Frontal cortex (tissue), 3 donors: ENCODE measurements at regions not wholly inside any gene's neighbourhood (a gene's known extent, or its start where the extent isn't known, plus 50 kb on each side); places are given as distances from the start of the nearest gene placed in this dataset.

Experiments
- DNase-seq, 2 donors: peaks; one replicate each; pipeline ENCODE4 v3.0.0; 2012; ENCODE audit warnings: low spot score in 2 of 2
- FAIRE-seq: peaks from 2 replicates; lab custom pipeline; 2012; peaks lifted over from hg19 to GRCh38; lab: Jason Lieb, UNC
- donor health status: control.
- donor health status: control.
- donor health status: control.

DNA sequence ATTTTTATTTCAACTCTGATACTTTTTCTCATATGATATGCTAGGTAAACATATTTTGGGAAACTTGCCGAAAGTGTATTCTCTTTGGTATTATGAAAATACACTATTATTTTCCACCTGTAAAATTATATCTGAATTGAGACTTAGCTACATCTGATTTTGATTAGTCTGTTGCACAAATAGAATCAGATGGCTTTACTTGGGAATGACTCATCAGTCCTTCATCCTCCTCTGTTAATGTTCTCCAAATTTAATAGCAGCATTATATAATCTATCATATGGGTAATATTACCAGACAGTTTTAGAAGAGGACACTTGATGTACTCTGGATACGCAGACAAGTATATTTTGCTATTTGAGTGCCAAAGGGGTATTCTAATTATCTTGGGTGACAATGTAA, 245.3 kb downstream of the CTH start:
- no peak for DNase-seq
- no peak for FAIRE-seq

DNA sequence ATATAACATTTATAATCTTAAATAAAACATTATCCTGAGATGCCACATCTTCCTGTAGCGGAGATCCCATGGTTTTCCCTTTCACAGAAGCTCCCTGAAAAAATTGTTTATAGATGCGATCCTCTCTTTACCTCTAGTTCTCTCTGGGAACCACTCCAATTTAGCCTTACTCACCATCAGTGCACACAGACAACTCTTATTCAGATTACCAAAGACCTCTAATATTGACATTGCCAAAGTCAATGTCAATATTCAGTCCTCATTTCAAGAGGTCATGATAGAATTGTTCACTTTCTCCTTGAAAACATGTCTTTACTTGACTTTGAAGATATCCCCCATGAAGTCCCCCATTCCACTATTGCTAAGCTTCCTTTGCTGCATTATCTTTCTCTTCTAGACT, 248.8 kb downstream of the CTH start:
- FAIRE-seq (no peak), DNase-seq (no peak)

DNA sequence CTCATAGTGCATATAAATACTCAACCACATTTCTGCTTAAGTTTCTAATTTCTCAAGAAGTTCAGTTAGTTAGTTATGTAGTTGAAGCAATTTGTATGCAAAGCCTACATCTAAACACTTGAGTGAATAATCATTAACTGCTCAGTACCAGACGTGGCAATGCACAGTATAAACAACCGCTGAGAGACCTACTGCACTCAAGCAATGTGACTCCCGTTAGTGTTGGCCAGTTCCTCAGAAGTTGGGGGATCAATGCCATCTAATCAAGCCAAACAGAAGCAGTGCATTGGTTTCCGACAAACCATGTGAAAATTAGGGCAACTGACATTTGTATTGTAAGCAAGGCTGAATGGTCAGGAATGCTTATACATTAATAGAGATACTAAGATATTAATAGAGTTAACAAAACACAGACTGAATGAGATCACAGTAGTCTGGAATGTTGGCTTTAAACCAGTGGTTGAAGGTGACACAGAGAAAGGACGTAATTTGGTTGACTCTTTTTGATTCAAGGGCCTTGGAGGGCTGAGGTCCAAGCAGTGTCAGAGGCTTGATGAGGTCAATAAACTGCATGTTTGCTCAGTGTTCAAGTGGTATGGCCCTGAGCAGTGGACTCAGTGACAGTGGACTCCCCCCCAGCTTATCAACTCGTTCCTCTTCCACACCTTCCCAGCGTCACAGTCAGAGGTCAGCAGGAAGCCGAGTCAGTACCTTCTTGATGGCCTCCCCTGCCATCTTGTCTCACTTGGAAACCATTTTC, 255.5 kb downstream of the CTH start:
- DNase-seq (no peak), FAIRE-seq (no peak)

DNA sequence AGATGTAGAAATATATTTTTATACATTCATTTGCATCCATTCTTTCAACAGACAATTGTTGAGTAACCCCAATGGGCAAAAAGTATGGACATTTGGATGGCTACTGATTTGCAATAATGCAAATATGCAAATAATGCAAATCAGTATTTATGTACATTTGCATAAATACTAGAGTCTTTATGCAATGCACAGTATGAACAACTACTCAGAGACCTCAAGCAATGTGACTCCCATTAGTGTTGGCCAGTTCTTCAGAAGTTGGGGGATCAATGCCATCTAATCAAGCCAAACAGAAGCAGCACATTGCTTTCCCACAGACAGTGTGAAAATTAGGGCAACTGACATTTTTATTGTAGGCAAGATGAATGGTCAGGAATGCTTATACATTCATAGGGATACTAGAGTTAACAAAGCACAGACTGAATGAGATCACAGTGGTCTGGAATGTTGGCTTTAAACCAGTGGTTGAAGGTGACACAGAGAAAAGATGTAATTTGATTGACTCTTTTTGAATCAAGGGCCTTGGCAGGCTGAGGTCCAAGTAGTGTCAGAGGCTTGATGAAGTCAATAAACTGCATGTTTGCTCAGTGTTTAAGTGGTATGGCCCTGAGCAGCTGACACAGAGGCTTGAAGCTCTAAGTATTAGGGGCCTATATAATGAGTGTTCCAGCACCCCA, 256.6 kb downstream of the CTH start:
- no peak for DNase-seq
- no peak for FAIRE-seq

DNA sequence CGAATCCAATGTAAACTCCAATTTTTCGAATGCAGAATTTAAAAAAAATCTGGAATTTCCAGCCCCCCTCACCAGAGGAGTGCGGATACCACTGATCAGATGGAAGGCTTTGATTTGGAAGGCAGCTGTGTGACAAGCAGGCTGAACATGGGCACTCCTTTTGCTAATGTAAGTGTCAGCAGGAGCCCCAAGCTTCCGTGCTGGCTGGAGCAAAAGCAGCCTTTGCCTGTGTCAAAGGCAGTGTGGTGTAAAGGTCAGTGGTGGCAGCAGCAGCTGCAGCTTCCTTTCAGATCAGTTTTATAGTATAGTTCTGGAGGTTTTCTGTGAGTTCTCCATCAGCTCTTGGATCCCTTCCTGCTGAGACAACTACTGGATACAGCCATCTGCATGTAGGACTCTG, 259.9 kb downstream of the CTH start:
- DNase-seq: no peak
- FAIRE-seq: no peak

DNA sequence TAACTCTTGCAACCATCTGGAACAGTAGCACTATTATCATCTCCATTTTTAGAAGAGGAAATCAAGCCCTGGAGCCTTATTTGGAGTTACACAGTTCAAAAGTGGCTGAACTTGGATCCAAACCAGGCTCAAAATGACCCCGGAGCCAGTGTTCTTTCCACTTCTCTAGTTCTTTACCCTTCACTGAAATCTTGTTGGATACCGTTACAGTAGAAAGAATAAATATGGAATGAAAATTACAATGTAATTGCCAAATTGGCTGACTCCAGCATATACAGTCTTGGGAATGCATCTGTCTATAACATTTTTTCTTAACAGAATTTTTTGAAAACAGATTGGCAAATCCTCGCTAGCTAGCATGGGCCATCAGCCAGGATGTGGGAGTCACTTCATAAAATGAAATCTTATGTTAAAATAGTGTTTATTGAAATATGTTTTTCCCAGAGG, 261.4 kb downstream of the CTH start:
- FAIRE-seq: no peak
- DNase-seq: no peak

DNA sequence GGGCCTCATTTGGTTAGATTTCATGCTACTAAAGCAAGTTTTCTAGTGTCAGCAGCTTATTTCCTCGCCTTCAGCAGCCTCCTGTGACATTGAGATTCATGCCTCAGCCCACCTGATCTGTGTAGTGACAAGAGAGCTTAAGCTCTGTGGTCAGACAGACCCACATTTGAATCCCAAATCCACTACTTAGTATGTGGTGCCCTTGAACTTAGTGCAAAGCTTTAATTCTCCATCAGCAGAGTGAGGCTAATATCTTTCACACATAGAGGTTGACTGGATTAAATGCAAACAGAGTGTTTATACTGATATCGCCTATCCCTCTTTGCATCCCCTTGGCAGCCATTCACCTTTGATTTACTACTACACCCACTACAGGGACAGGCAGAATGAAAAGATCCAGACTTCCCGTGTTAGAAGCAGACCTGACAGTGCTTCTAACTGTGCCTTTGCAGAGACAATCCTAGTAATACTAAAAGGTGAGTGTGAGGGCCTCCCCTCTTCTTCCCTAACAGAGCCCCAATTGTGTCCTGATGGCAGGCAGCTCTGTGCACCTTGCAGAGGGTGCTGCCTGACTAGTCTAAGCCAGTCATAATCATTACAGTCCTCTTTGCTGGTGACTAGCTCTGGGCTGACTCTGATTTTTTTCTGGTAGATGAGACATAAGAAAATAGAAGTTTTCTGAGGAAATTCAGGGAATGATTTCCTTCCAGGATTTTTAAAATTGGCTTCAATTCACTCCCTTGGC, 264.0 kb downstream of the CTH start:
- FAIRE-seq: no peak
- DNase-seq: no peak

DNA sequence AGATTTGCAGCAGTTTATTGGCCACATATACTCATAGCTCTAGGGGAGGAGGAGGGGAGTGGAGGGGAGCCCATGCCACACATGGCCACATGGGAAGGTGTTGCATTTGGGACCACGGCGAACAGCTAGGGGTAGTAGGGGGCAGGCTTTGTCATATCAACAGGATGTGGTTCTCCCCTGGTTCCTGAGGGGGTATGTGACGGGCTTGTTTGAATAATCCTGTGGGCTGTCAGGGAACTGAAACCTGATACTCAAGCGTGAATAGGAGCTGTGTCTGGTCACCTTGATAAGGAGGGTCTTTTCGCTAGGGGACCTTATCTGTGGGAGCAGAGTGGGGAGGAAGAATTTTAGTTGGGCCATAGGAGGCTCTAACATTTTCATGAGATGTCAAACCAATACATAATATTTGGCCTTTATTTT, 264.7 kb downstream of the CTH start:
- DNase-seq: no peak
- no peak for FAIRE-seq

DNA sequence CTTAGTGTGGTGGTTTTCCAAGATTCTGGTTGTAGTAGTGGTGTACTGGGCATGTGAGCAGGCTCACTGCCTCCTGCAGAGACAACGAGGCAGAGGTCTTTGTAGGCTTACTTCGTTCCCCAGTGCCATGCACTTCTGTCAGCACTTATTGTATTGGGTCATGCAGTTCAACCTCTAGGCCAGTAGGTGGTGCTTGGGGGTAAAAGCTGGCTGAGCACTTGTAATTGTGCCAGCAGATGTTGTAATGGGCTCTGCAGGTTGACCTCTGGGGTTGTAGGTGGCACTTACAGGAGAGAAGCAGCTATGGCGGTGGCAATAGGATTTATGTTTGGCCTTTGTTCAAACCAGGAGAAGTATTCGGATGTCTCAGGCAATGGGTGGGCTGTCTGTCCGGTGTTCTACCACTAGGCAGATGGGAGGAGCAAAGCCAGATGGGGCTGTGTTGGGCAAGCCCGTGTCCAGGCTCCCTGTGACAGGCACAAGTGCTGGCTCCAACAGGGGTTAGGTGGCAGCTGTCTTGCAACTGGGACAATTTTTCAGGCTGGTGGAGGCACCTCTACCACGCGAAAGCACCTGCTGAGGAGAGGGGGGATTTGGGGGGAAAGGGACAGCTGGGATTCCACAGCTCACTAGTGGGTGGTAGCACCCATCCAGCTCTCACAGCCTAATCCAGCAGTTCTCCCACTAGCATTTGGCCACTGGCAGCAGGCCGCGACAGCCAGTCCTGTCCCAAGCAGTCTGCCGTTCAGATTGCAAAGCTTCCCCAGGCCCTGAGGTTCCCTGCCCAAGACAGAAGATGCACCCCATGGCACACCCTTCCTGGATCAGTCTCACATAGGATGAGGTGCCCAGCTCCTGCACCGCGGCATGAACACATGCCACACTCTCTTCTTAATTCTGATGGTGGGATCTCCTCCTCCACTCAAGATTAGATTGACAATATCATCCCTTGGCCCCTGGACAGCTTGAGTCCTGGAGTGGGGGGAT, 274.5 kb downstream of the CTH start:
- DNase-seq (peak; percentile 2 to 10), FAIRE-seq (no peak)

DNA sequence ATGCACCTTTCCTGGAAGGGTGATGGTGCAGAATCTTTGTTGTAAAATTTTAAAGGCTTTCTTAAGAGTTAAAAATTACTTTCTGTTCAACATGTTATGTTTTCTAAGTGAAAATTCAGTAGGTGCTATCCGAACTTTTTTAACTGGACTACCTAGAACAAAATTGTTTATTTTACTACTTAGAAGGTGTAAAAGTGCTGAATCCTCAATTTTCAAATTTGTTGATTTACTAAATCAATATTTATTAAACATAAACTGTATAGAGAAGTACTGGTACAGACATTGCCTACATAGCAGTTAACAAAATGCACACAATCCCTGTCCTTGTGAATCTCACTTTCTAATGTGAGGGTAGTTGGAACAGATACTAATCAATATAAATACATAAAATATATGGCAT, 277.5 kb downstream of the CTH start:
- FAIRE-seq (no peak), DNase-seq (no peak)

DNA sequence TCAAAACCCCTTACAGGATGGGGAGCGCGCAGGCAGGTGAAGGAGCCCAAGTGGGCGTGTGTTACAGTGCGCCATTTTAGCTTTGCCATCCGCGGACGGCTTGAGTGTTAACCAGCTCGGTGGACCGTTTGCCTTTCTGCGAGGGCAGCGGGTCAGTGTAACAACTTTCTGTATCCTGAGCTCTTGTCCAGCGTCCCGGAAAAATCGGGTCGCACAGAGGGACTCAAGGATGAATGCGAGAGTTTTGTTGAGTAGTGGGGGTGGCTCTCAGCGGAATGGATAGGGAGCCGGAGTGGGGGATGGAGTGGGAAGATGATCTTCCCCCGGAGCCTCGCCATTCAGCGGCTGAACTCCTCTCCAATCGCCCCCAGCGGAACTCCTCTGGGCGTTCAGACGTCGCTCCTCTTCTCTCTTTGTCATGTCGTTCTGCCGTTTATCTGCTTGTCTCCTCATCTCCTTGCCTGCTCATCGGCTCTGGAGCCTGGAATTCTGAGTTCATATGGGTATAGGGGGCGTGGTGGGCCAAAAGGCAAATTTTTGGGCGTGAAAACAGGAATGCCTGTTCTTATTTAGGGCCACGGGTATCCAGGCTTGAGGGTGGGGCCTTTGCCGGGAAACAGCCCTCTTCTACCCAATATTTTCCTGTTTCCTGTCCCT, 295.4 kb downstream of the CTH start:
- DNase-seq (no peak), FAIRE-seq (no peak)

DNA sequence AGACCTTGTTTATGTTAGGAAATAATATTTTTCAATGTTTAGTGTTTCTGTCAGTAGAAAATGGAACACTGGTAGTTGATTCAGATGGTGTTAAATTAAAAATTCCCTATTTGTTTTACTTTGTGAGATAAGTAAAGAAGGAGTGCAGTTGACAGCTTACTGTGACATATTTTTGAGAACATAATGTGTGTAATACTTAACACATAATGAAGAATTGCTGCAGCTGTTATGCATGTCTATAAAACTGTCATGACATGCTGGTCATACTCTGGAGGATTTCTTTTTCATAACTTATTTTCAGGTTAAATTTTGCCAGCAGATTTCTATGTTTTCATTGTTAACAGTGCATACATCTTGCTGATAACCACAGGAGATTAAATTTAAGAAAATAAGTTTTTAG, 296.1 kb downstream of the CTH start:
- no peak for DNase-seq
- no peak for FAIRE-seq

DNA sequence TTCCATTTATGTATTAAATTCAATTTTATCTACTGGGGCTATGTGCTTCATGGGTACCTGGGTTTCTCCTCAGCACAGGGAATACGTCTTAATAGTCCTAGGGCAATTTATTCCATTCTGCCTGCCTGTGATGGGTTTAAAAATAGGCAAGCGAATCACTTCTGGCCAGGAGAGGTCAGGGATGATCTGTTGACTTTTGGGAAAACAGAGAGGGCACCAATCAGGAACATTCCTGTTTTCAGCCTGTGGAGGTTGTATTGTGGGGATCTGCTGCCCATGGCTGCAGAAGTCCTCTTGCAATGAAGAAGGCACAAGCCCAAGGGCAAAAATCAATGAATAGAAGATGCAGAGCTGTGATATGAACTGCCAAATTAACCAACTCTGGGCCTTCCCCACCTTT, 303.1 kb downstream of the CTH start:
- DNase-seq (no peak), FAIRE-seq (no peak)

DNA sequence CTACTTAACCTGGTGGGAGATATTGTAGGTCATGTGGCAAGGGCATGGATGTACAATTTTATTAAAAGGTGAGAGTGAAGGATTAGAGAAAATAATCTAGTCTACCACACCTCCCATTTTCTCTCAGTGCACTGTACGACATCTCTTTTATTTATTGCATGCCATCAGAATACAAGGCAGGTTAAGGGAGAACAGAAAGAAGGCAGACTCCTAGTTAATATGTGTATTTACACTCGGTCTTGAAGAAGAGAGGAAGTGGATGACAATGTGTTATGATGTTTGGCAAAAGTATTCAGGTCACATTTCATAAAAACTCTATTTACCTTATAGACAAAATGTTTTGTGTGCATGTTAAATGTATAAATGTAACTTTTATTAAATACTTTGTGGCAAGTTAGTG, 306.1 kb downstream of the CTH start:
- DNase-seq (no peak), FAIRE-seq (no peak)

DNA sequence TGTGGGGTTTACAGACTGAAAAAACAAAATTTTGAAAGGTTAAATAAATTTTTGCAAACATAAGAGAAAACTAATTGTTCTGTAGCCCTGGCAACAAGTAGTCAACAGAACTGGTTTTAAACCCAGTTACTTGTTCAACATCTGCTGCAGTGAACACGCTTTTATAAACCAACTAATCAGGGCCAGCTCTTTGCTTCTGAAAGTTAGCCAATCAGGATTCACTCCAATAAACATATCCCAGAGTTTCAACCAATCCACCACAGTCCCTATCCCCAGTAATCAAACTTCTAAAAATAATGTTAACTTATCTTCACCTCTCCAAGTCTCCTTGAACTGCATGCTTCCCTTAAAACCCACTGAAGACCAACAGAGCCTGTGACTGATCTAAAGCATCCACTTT, 306.6 kb downstream of the CTH start:
- FAIRE-seq (no peak), DNase-seq (no peak)

DNA sequence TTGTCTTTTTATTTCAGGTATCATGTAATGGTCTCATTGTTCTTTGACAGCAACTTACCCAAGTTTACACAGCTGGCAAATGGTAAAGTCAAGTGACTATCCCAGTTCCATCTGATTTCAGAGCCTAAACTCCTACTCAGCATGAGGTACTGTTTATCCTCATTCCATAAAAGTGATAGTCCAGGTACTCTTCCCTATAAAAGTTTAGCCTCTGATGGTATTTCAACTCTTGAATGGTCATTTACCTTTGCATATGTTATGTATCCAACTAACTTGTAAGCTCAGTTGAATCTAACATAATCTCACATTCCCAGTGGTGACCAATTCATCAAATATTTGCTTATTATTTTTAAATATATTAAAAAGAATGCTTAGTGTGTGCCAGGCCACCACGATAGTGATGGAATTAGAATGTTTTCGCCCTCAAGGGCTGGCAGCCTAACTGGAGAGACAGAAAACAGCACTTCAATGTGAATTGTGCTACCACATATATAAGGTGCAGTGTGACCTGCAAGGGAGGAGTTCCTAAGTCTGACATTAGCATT, 307.1 kb downstream of the CTH start:
- FAIRE-seq (no peak), DNase-seq (no peak)

DNA sequence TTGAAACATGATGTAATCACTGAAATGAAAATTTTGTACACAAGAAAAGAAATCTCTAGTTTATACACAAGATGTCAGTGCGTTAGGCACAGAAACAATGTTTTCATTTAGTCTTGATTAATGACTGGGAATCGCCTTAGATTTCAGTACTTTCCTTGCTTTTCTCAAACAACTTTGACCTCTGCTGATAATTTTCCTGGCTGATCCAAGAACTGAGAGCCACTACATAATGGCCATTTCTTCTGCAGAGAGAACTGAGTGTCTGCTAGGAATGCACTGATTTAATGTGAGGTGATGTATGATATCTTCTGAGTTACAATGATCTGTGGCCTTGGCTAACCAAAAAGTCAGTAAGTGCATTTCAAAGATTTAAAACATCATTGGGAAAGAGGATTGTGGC, 308.1 kb downstream of the CTH start:
- no peak for DNase-seq
- no peak for FAIRE-seq

DNA sequence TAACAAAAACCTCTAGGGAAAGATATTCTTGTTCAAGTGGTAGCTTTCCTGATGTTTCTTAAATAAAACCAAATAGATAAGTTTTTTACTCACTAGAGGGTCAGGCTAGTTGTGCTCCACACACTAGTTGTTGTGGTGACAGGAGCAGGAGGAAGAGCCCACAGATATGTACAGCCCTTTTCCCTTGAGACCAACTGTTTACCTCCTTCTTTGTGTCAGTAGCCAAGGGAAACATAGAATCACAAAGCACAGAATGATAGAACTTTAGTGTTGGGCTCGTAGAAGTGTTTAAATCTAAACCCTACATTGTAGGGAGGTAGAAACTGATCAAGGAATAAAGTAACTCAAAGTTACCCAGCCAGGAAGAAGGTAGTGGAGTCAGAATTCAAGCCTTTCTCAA, 309.0 kb downstream of the CTH start:
- no peak for FAIRE-seq
- DNase-seq: no peak

DNA sequence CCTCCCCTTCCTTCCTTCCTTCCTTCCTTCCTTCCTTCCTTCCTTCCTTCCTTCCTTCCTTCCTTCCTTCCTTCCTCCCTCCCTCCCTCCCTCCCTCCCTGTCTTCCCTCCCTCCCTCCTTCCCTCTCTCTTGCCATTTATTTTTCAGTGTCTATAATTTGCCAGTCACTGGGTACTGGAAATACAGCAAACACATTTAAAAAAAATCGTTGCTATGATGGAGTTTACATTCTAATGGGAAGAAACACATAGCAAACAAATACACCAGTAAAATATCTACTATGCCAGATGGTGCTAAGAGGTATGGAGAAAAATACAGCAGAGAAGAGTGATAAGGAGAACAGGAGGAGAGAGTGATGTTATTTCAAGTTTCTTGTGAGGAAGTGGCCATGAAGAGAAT, 309.5 kb downstream of the CTH start:
- no peak for DNase-seq
- no peak for FAIRE-seq
